Stomach (tissue), 4 donors: ENCODE measurements at regions not wholly inside any gene's neighbourhood (a gene's known extent, or its start where the extent isn't known, plus 50 kb on each side); places are given as distances from the start of the nearest gene placed in this dataset.

Experiments used
- EP300 ChIP-seq: sonication (generic); formaldehyde crosslinking; IDR thresholded peaks from one replicate; pipeline ENCODE4 v1.6.1; 2017; ENCODE audit warnings: antibody characterized with exemption
- POLR2A ChIP-seq, 4 donors: fragments of 450-650 bp; IDR thresholded peaks; one replicate each; pipeline ENCODE4 v1.6.1; 2016; ENCODE audit warnings: antibody characterized with exemption in 4 of 4, control low read depth in 2 of 4, mild to moderate bottlenecking in 1 of 4, moderate library complexity in 1 of 4
- POLR2AphosphoS5 ChIP-seq, 3 donors: sonication (generic); formaldehyde crosslinking; IDR thresholded peaks; one replicate each; pipeline ENCODE4 v1.6.1; 2016; ENCODE audit warnings: antibody characterized with exemption in 3 of 3
- TF ChIP-seq, protein P1 (sequence below), 7 experiments: fragments of 450-650 bp in 4 of 7; fragments of 200-600 bp in 3 of 7; sonication (generic) in 3 of 7; IDR thresholded peaks; one replicate each; pipeline ENCODE4 v1.5.1; 2016 to 2019; ENCODE audit warnings: antibody characterized with exemption in 7 of 7, control low read depth in 2 of 7, mild to moderate bottlenecking in 1 of 7

DNA sequence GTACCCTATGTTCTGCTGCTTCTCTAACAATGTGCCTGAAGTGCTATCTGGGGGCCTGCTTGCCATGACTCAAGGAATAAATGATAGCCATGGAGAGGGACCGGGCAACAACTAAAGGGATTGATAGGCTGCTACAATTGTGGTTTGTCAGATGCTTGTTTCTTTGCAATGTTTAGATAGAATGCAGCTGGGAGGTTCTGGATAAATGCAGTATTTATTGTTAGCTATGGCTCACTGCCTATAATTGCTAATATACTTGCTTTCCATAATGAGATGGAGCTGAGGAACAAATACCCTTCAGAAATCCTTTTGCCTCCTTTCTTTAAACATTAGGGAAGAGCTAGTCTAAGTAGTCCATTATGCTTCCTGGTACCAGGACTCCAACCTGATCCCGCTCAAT lies 575.2 kb upstream of the SYNCRIP start:
- TF ChIP-seq, protein P1, sequence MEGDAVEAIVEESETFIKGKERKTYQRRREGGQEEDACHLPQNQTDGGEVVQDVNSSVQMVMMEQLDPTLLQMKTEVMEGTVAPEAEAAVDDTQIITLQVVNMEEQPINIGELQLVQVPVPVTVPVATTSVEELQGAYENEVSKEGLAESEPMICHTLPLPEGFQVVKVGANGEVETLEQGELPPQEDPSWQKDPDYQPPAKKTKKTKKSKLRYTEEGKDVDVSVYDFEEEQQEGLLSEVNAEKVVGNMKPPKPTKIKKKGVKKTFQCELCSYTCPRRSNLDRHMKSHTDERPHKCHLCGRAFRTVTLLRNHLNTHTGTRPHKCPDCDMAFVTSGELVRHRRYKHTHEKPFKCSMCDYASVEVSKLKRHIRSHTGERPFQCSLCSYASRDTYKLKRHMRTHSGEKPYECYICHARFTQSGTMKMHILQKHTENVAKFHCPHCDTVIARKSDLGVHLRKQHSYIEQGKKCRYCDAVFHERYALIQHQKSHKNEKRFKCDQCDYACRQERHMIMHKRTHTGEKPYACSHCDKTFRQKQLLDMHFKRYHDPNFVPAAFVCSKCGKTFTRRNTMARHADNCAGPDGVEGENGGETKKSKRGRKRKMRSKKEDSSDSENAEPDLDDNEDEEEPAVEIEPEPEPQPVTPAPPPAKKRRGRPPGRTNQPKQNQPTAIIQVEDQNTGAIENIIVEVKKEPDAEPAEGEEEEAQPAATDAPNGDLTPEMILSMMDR (IDR thresholded peaks at IDR 0.05): no peak
- no peak for TF ChIP-seq POLR2A (IDR thresholded peaks at IDR 0.05)
- TF ChIP-seq EP300: no peak
- no peak for TF ChIP-seq POLR2AphosphoS5 (IDR thresholded peaks at IDR 0.05)
